ENCODE measurements at regions not wholly inside any gene's neighbourhood (a gene's known extent, or its start where the extent isn't known, plus 50 kb on each side); places are given as distances from the start of the nearest gene placed in this dataset.

GRCh38 chr5:74946471-74946870 is 80.3 kb upstream of the FAM169A start:
- H3K36me3 Mint-ChIP-seq (ENCODE audit: unreplicated experiment), result no peaks in the 10 kb centered on the region
- H3K27ac Mint-ChIP-seq (ENCODE audit: unreplicated experiment), result peak overlapping the region; percentile 29
- peaks cover 16% of the 10 kb centered on the region for H3K4me1 Mint-ChIP-seq (ENCODE audit: low read depth, unreplicated experiment)
- no peaks in the 10 kb centered on the region for H3K27me3 Mint-ChIP-seq (ENCODE audit: unreplicated experiment)
- H3K9me3 Mint-ChIP-seq (ENCODE audit: unreplicated experiment), result no peaks in the 10 kb centered on the region
- H3K4me3 Mint-ChIP-seq (ENCODE audit: unreplicated experiment), result no peak overlapping the region
- DNase-seq, result no peak
- TF ChIP-seq CTCF (IDR thresholded peaks at IDR 0.05; ENCODE audit: partially characterized antibody, unreplicated experiment), result no peak

- no peak for TF ChIP-seq CTCF (IDR thresholded peaks at IDR 0.05; ENCODE audit: partially characterized antibody, unreplicated experiment)
- Mint-ChIP-seq H3K27me3 (ENCODE audit: unreplicated experiment) (no peaks in the 10 kb centered on the region), H3K9me3 (ENCODE audit: unreplicated experiment) (no peaks in the 10 kb centered on the region), H3K4me3 (ENCODE audit: unreplicated experiment) (peak overlapping the region; percentile 61), H3K36me3 (ENCODE audit: unreplicated experiment) (no peaks in the 10 kb centered on the region), H3K4me1 (ENCODE audit: low read depth, unreplicated experiment) (peaks cover 16% of the 10 kb centered on the region), H3K27ac (ENCODE audit: unreplicated experiment) (peak overlapping the region; percentile 75)
- DNase-seq, result no peak
Observed at GRCh38 chr5:74945561-74946165, 79.5 kb upstream of the FAM169A start.

GRCh38 chr5:74943905-74944304 is 77.7 kb upstream of the FAM169A start:
- Mint-ChIP-seq H3K27ac (ENCODE audit: unreplicated experiment) (no peak overlapping the region), H3K4me1 (ENCODE audit: low read depth, unreplicated experiment) (peaks cover 16% of the 10 kb centered on the region), H3K36me3 (ENCODE audit: unreplicated experiment) (no peaks in the 10 kb centered on the region), H3K9me3 (ENCODE audit: unreplicated experiment) (no peaks in the 10 kb centered on the region), H3K4me3 (ENCODE audit: unreplicated experiment) (no peak overlapping the region), H3K27me3 (ENCODE audit: unreplicated experiment) (no peaks in the 10 kb centered on the region)
- DNase-seq, result no peak
- TF ChIP-seq CTCF (IDR thresholded peaks at IDR 0.05; ENCODE audit: partially characterized antibody, unreplicated experiment), result no peak

- no peaks in the 10 kb centered on the region for H3K27me3 Mint-ChIP-seq (ENCODE audit: unreplicated experiment)
- H3K4me1 Mint-ChIP-seq (ENCODE audit: low read depth, unreplicated experiment), result peaks cover 13% of the 10 kb centered on the region
- TF ChIP-seq CTCF (IDR thresholded peaks at IDR 0.05; ENCODE audit: partially characterized antibody, unreplicated experiment), result no peak
- H3K4me3 Mint-ChIP-seq (ENCODE audit: unreplicated experiment), result no peak overlapping the region
- H3K27ac Mint-ChIP-seq (ENCODE audit: unreplicated experiment), result no peak overlapping the region
- no peak for DNase-seq
- H3K36me3 Mint-ChIP-seq (ENCODE audit: unreplicated experiment), result no peaks in the 10 kb centered on the region
- no peaks in the 10 kb centered on the region for H3K9me3 Mint-ChIP-seq (ENCODE audit: unreplicated experiment)
Observed at GRCh38 chr5:74942622-74943286, 76.6 kb upstream of the FAM169A start.

GRCh38 chr5:74940782-74941353 is 74.7 kb upstream of the FAM169A start:
- TF ChIP-seq CTCF (IDR thresholded peaks at IDR 0.05; ENCODE audit: partially characterized antibody, unreplicated experiment), result no peak
- Mint-ChIP-seq H3K27ac (ENCODE audit: unreplicated experiment) (no peak overlapping the region), H3K36me3 (ENCODE audit: unreplicated experiment) (no peaks in the 10 kb centered on the region), H3K9me3 (ENCODE audit: unreplicated experiment) (no peaks in the 10 kb centered on the region), H3K4me3 (ENCODE audit: unreplicated experiment) (no peak overlapping the region), H3K4me1 (ENCODE audit: low read depth, unreplicated experiment) (peaks cover 5% of the 10 kb centered on the region), H3K27me3 (ENCODE audit: unreplicated experiment) (no peaks in the 10 kb centered on the region)
- DNase-seq, result no peak

All from glutamatergic neuron (in vitro differentiated cells).